ENCODE measurements at regions not wholly inside any gene's neighbourhood (a gene's known extent, or its start where the extent isn't known, plus 50 kb on each side); places are given as distances from the start of the nearest gene placed in this dataset.

GRCh38 chr3:168604767-168605166, 509.0 kb upstream of the GOLIM4 start:
- no peak overlapping the region for H3K27ac ChIP-seq
- TF ChIP-seq, protein P1, sequence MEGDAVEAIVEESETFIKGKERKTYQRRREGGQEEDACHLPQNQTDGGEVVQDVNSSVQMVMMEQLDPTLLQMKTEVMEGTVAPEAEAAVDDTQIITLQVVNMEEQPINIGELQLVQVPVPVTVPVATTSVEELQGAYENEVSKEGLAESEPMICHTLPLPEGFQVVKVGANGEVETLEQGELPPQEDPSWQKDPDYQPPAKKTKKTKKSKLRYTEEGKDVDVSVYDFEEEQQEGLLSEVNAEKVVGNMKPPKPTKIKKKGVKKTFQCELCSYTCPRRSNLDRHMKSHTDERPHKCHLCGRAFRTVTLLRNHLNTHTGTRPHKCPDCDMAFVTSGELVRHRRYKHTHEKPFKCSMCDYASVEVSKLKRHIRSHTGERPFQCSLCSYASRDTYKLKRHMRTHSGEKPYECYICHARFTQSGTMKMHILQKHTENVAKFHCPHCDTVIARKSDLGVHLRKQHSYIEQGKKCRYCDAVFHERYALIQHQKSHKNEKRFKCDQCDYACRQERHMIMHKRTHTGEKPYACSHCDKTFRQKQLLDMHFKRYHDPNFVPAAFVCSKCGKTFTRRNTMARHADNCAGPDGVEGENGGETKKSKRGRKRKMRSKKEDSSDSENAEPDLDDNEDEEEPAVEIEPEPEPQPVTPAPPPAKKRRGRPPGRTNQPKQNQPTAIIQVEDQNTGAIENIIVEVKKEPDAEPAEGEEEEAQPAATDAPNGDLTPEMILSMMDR (IDR thresholded peaks at IDR 0.05): no peak

DNA sequence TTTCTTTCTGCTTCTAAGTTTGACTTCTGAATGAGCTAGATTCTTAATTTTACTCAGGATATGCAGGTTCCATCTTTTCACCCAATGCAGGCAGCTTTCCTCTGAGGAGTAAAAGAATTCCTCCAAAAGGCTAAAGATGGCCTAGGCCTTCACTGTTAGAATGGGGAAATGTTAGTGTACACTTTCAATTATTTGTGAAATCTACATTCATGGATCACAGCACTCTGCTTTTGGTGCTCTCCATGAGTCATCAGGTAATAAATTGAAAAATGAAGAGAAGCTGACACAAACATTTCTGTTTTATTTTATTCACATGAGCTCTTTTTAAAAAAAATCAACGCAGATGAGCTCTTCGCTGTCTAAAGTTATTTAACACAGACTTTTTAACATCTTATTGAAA, 502.5 kb upstream of the GOLIM4 start:
- H3K4me3 ChIP-seq: no peak overlapping the region
- DNase-seq (ENCODE audit: low spot score): no peak
- H3K27ac ChIP-seq: no peak overlapping the region
- TF ChIP-seq, protein P1 (IDR thresholded peaks at IDR 0.05): no peak

More at GRCh38 chr3:168604767-168605166, 509.0 kb upstream of the GOLIM4 start:
- DNase-seq (ENCODE audit: low spot score): no peak
- no peak overlapping the region for H3K4me3 ChIP-seq

- no peak for DNase-seq (ENCODE audit: low spot score)
- TF ChIP-seq, protein P1 (IDR thresholded peaks at IDR 0.05): no peak
- Histone ChIP-seq H3K4me3 (no peak overlapping the region), H3K27ac (no peak overlapping the region)
Observed at GRCh38 chr3:168596175-168596823, 500.6 kb upstream of the GOLIM4 start.

DNA sequence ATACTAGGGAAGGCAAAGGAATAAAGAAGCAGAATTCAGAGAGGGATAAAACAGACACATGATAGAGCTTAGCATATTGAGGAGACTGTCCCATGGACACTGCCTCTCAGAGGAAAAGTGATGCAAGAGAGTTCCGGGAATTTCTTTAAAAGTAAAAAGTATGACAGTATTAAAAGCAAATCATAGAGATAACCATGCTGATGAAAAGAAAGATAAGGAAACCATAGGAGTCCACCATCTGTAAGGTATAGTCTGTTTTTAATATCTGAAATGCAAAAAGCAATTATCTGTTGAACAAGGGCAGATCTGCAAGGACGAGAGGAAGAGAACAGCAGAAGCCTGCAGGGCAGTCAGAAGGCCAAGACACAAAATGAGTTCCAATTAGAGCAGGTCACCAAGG, 495.9 kb upstream of the GOLIM4 start:
- no peak overlapping the region for H3K4me3 ChIP-seq
- no peak for DNase-seq (ENCODE audit: low spot score)
- TF ChIP-seq, protein P1 (IDR thresholded peaks at IDR 0.05): no peak
- no peak overlapping the region for H3K27ac ChIP-seq

DNA sequence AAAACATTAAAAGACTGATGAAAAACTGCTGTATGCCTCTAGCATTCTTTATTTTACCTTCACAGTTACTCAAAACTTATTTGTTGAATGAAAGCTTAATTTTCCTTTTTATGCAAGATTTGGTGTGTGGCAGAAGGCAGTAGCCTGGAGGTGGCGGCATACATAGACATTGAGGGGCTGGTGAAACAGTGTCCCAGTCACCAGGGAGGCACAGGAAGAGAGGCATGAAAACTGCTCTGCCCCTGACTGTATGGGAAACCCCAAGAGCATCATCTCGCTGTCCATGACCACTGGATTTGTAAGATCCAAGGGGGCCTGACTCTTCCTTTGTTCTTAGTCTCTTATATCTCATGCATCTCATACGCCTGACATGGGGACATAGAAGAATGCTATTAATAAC, 493.7 kb upstream of the GOLIM4 start:
- H3K4me3 ChIP-seq: no peak overlapping the region
- TF ChIP-seq, protein P1 (IDR thresholded peaks at IDR 0.05): no peak
- DNase-seq (ENCODE audit: low spot score): no peak

DNA sequence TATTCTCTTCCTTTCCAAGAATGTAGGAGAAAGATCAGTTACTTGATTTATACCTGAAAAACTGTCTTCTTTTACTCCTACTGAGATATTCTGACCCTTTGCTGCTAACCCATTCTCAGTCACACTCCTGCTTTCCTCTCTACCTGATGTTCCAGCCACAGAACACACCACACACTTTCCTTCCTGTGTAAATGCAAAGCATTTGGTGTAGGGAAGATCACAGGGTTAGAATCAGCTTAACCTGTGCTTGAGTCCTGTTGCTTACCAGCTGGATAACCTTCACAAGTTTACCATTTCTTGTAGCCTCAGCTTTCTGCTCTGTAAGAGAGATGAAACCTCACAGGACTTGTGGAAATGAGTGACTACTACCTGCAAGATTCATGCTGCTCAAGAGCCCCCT, 489.8 kb upstream of the GOLIM4 start:
- Histone ChIP-seq H3K27ac (no peak overlapping the region), H3K4me3 (no peak overlapping the region)
- no peak for DNase-seq (ENCODE audit: low spot score)
- TF ChIP-seq, protein P1 (IDR thresholded peaks at IDR 0.05): no peak

More for the DNA sequence above, 493.7 kb upstream of the GOLIM4 start:
- H3K27ac ChIP-seq: no peak overlapping the region

DNA sequence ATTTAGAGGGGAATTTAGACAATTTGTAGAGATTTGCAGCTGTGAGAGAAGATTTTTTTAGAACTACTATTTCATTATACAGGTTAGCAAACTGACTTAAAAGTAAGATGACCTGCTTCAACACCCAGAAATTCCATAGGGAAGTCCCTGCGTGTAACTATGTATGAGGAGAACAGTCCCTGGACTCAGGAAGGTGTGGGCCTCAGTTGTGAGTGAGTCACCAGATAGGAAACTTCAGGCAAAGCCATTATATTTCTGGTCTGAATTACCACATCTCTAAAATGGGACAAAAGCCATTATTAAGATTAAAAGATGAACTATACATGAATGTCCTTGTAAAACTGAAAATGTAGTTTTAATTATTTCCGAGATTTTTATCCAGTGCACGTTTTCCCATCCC, 488.3 kb upstream of the GOLIM4 start:
- Histone ChIP-seq H3K4me3 (no peak overlapping the region), H3K27ac (no peak overlapping the region)
- TF ChIP-seq, protein P1 (IDR thresholded peaks at IDR 0.05): no peak
- no peak for DNase-seq (ENCODE audit: low spot score)

Data from coronary artery (tissue), 2 donors.